DMS114 treated with DMSO at 0.1 percent for 48 hours (cell line): ENCODE measurements at regions not wholly inside any gene's neighbourhood (a gene's known extent, or its start where the extent isn't known, plus 50 kb on each side); places are given as distances from the start of the nearest gene placed in this dataset.

Experiments used
- DNase-seq: peaks from one replicate; lab custom pipeline; 2025; ENCODE audit not compliant: unreplicated experiment; lab: John Stamatoyannopoulos, UW

GRCh38 chr14:100399052-100399849, 76.1 kb downstream of the SLC25A47 start:
- no peak for DNase-seq

- no peak for DNase-seq
Measured at GRCh38 chr14:100400115-100400514, 77.0 kb downstream of the SLC25A47 start.

- no peak for DNase-seq
Measured at GRCh38 chr14:100401031-100401692, 78.0 kb downstream of the SLC25A47 start.

- DNase-seq, result no peak
Measured at GRCh38 chr14:100401792-100402191, 78.7 kb downstream of the SLC25A47 start.

DNA sequence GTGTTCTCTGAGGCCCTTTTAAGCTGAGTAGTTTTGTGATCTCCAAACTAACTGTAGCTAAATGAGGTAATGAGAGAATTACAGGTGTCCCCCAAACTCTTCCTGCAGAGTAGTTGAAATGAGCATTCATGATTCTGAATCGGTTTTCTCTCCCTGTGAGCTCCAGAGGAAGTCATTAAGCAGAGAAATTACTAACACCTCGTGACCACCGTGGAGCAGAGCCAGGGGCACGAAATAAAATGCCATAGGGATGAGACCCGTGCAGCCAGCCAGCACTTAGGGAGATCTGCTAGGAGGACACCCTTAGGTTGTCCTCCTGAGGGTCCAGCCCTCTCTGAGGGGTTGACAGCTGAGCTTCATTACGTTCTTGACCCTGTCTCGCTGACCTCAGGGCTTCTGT, 79.5 kb downstream of the SLC25A47 start:
- DNase-seq, result no peak

- no peak for DNase-seq
Measured at GRCh38 chr14:100403105-100403504, 80.0 kb downstream of the SLC25A47 start.

- no peak for DNase-seq
Measured at GRCh38 chr14:100403802-100404365, 80.7 kb downstream of the SLC25A47 start.

DNA sequence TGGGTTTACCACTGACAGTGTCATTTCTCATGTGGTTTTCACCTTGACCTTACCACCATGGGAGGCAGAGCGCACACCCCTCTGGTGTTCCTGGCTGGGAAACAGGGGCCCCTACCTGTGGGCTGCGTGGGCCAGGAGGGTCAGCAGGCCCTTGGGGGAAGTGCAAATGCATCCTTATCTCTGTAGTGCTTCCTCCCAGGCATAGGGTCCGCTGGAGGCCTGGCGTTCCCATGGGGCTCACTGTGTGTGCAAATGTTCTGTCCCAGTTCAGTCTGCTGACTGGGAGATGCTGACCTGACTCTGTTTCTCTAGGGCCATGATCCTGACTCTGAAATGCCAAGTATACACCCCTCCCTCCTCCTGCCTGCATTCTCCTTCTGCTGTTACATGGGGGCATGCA, 81.3 kb downstream of the SLC25A47 start:
- no peak for DNase-seq

DNA sequence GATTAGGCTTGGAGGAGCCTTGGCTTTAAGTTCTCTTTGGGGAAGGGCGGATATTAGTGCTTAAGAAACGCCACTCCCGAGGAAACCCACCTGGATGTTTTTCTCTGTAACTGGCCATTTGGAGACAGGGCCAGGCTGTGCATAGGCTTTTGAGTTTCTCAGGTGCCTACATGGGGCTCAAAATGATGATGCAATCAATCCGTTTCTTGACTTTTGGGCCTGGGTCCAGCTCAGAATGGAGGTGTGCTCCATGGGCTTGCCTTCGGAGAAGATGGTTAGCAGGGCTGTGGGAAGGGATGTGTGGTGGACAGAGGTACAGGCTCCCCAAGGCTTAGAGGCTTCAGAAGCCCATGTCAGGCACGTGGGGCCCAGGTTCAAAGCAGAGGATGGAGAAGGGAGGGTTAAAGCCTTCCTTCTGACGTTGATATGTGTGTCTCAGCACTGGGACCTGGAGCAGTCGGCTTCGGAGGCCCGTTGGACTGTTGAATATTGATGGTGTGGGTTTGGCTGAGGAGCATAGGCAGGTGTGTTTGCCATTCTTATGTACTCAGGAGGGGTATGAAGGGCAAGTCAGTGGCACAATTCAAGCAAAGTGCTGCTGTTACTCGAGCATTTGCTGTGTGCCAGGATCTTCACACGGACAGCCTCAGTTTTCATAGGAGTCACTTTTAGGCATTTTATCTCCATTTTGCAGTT, 82.8 kb downstream of the SLC25A47 start:
- no peak for DNase-seq

DNA sequence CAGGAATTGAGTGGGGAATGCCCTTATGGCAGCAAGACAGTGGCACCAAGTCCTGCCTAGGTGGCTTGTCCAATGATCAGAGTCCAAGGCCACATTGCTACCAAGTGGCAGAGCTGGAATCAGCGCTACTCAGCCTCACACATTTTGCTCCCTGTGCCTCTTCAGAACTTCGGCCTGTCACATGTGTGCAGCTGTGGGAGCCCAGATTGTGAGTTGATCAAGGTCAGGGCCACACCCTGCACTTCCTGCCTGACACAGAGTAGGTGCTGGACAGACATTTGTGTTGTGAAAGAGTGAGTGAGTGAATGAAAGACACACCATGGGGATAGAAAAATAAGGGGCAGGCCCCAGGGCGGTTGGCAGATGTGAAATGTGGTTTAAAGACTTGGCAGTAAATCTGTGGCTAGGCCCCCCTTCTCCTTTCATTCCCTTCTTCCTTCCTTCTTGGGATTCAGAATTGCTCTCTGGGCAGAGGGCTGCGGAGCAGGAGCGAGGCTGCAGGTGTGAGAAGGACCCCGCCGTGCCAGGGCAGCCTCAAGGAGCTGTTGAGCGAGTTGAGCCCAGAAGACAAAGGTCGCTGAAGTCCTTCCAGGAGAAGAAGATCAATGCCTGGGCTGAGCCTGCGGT, 83.5 kb downstream of the SLC25A47 start:
- DNase-seq, result no peak

DNA sequence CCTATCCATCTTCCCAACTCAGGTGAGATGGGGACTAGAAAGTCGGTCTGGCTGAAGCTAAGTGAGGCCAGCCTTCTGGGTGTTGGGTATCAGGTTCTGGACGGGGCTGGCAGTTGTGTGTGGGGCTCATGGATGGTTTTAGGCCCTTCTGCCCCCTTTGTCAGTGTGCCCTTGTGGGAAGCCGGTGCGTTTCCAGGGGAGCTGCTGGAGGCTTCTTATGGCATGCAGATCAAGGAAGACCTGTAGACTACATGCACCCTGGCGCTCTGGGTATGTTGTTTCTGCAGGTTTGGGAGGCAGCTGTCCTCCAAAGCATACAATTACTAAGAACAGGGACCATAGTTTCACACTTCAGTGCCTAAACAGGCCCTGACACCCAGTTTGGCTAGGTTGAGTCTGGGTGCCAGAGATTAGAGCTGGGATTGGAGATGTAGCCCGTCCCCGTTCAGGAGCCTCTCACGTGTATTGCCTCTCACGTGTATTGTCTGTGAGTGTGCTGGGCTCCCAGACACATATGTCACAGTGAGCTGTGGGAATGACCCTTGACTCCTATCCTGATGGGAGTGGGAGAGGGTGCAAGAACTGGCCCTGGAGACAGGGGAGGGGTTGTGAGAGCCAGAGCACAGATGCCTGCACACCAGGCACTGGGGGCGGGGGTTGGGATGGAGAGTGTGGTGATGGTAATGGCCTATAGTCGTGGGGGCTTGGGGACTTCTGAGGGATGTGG, 84.4 kb downstream of the SLC25A47 start:
- no peak for DNase-seq

DNA sequence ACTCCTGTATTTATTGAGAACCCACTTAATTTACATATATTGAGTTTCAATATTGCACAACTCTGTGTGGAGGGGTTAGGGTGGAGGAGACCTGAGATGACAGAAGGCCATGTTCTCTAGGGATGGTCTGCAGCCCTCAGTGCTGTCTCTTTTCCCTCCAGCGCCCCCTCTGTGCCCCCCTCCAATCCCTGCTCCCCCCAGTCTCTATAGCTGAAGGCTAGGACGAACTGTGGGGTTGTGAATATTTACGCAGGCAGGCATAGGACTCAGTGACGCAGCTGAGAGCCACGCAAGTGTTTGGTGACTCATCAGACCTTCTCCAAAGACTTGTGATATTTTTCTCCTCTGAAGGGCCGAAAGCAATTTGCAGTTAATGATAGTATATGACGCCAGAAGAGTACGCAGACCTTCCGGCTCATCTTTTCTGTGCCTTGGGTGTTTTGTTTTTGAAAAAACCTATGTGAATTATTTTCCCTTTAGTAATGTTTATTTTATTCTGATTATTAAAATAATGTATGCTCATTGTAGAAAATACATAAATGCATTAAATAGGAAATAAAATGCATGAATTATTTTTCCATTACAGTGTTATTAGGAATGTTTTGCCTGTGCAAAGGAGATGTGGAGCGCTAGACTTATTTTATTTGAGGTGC, 85.3 kb downstream of the SLC25A47 start:
- DNase-seq, result no peak

- DNase-seq, result no peak
Measured at GRCh38 chr14:100409003-100409360, 85.8 kb downstream of the SLC25A47 start.

DNA sequence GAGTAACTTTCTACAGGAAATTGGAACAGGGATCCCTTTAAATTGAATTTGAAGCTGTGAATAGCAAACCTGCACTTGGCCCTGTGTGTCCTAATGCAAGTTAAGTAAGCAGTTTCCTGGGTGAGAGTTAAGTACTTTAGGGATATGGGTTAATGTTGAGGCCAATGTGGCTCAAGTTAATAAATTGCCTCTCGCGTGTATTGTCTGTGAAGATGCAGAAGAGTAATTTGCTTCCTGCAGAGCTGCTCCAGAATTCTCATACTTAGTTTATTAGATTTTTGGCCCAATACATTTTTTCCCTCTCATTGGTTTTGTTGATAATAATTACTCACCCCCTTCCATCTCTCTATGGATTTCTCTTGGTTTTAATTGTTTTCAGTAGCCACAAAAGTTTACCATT, 86.5 kb downstream of the SLC25A47 start:
- no peak for DNase-seq

- no peak for DNase-seq
Measured at GRCh38 chr14:100410056-100410565, 87.0 kb downstream of the SLC25A47 start.

- DNase-seq, result no peak
Measured at GRCh38 chr14:100413699-100414098, 90.6 kb downstream of the SLC25A47 start.

DNA sequence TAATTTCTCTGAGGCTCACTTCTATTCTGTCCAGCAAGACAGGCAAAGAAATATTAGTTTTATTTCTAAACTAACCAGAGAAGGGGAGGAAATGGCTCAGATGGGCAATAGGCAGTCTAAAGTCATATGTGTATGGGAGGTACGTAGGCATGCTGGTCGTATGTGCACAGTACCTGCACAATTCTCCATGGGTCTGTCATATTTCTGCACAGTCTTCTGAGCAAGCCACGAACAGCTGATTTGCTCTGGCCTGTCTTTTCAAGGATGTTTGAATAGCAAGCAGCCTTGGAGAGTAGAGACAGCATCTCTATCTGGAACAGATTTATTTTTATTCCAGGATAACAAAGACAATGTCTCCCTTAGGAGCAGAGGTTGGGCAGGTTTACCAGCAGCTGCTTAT, 92.1 kb downstream of the SLC25A47 start:
- DNase-seq, result no peak

DNA sequence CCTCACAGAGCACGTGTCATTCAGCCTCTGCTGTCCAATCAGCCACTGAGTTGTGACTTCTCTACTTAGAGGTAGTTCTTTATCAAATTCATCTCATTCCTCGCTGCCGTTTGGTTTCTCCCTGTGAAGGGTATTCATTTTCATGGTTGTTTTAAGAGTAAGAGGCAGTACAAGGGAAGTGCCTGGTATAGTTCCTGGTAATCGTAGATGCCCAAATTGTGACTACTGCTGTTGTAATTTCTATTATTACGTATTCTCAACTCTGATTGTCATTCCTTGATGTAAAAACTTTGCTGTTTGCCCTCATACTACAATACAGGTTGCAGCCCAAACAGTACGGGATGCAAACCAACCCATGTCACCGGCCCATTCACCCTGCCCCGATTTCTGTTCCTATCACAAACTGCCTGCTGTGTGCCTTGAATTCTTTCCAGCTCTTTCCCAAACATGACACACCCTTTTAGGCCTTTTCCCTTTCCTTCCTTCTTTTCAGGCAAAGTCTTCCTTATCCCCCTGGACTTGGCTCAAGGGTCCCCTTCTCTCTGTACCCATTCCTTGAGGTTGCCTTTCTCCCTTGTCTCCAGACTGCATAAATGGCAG, 93.0 kb downstream of the SLC25A47 start:
- no peak for DNase-seq
